H1 (cell line): ENCODE measurements at regions not wholly inside any gene's neighbourhood (a gene's known extent, or its start where the extent isn't known, plus 50 kb on each side); places are given as distances from the start of the nearest gene placed in this dataset.

Experiments
- ATF2 ChIP-seq: IDR thresholded peaks from 2 replicates; pipeline ENCODE4 v1.6.1; 2012; ENCODE audit warnings: low read length, inconsistent platforms
- CHD7 ChIP-seq: fragments of 300-600 bp; sonication (generic); IDR thresholded peaks from 2 replicates; pipeline ENCODE4 v1.7.1; 2012; ENCODE audit warnings: low read length, moderate library complexity, mild to moderate bottlenecking, inconsistent platforms; ENCODE audit not compliant: insufficient replicate concordance
- CTCF ChIP-seq, 3 experiments: IDR thresholded peaks; 1 replicate in 2 of 3; 2 replicates in 1 of 3; pipeline versions ENCODE4 v1.5.1 to v1.6.1; 2011; ENCODE audit warnings: low read length in 3 of 3, mild to moderate bottlenecking in 3 of 3, inconsistent platforms in 2 of 3, low read depth in 1 of 3, moderate library complexity in 1 of 3; ENCODE audit not compliant: insufficient read depth in 1 of 3; ENCODE audit errors: control extremely low read depth in 1 of 3
- EP300 ChIP-seq, 2 experiments: IDR thresholded peaks; 1 replicate in 1 of 2; 2 replicates in 1 of 2; pipeline ENCODE4 v1.6.1; 2011 to 2012; ENCODE audit warnings: low read depth in 2 of 2, low read length in 2 of 2, mild to moderate bottlenecking in 2 of 2, borderline replicate concordance in 1 of 2, inconsistent platforms in 1 of 2, moderate library complexity in 1 of 2
- EZH2 ChIP-seq: fragments of 200-600 bp; sonication (generic); IDR thresholded peaks from 2 replicates; pipeline ENCODE4 v1.7.1; 2012; ENCODE audit warnings: low read depth, mild to moderate bottlenecking, moderate library complexity, low read length, inconsistent platforms; ENCODE audit not compliant: severe bottlenecking
- MAFK ChIP-seq: IDR thresholded peaks from 2 replicates; pipeline ENCODE4 v1.6.1; 2012; ENCODE audit warnings: low read depth, mild to moderate bottlenecking, improper control_type of control experiment, low read length
- POLR2A ChIP-seq, 2 experiments: IDR thresholded peaks; 1 replicate in 1 of 2; 2 replicates in 1 of 2; pipeline ENCODE4 v1.6.1; 2011; ENCODE audit warnings: low read depth in 2 of 2, low read length in 2 of 2, mild to moderate bottlenecking in 2 of 2; ENCODE audit errors: control extremely low read depth in 1 of 2
- SIX5 ChIP-seq: IDR thresholded peaks from 2 replicates; pipeline ENCODE4 v1.6.1; 2011; ENCODE audit warnings: mild to moderate bottlenecking, low read depth, low read length
- SP2 ChIP-seq: IDR thresholded peaks from 2 replicates; pipeline ENCODE4 v1.6.1; 2012; ENCODE audit warnings: mild to moderate bottlenecking, low read length, inconsistent platforms
- USF2 ChIP-seq: IDR thresholded peaks from 2 replicates; pipeline ENCODE4 v1.6.1; 2011; ENCODE audit warnings: low read length, improper control_type of control experiment

- TF ChIP-seq POLR2A (IDR thresholded peaks at IDR 0.05; ENCODE audit: control extremely low read depth in 1 of 2, low read depth in 2 of 2, low read length in 2 of 2): no peak
- TF ChIP-seq CTCF (IDR thresholded peaks at IDR 0.05; ENCODE audit: control extremely low read depth in 1 of 3, insufficient read depth in 1 of 3, low read depth in 1 of 3, low read length in 3 of 3): no peak
- no peak for TF ChIP-seq SIX5
- TF ChIP-seq ATF2: no peak
- TF ChIP-seq EZH2: no peak
- no peak for TF ChIP-seq USF2
- TF ChIP-seq CHD7: no peak
- no peak for TF ChIP-seq EP300 (IDR thresholded peaks at IDR 0.05; ENCODE audit: borderline replicate concordance in 1 of 2, low read depth in 2 of 2, low read length in 2 of 2)
- no peak for TF ChIP-seq MAFK
- TF ChIP-seq SP2: no peak
Observed at GRCh38 chr16:6517020-6517720, 815.5 kb upstream of the RBFOX1 start.
